GM21367 (cell line): ENCODE measurements at regions not wholly inside any gene's neighbourhood (a gene's known extent, or its start where the extent isn't known, plus 50 kb on each side); places are given as distances from the start of the nearest gene placed in this dataset.

Experiments used
- ATAC-seq: cut with Tn5 transposase; IDR thresholded peaks from one replicate; pipeline ENCODE4 v1.9.1; 2021; ENCODE audit not compliant: unreplicated experiment

DNA sequence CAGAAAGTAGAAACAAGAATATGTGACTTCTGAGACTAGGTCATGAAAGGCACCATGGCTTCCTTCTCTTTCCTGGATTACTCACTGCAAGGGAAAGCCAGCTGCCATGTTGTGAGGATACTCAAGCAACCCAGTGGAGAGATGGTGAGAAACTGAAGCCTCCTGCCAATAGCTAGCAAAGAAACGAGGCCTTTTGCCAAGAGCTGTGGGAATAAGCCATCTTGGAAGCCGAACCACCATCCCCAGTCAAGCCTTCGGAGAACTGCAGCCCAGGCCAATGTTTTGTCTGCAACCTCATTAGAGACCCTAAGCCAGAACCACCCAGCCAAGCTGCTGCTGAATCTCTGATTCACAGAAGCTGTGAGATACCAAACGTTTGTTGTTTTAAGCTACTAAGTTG is 104.7 kb upstream of the CRHR1 start:
- no peak for ATAC-seq

GRCh38 chr17:45680360-45680759 is 103.8 kb upstream of the CRHR1 start:
- ATAC-seq, result no peak

DNA sequence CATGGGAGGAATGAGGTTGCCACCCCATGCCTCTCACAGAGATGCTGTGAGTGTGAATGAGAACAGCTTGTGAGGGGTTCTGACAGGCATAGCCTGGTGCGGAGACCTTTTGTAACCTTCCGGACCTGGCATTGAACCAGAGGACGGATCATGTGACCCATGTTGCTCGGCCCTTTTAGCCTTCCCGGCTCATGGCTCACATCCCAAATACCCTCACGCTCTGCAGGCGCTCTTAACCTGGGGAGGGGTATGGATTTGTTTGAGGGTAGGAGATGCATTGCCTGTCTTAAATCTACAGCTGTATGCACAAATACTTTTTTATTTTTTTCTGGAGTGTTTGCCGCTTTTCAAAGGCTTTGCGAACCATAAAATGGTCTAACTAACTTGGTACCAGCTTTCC is 102.4 kb upstream of the CRHR1 start:
- ATAC-seq, result no peak

- no peak for ATAC-seq
Observed at GRCh38 chr17:45686250-45686649, 97.9 kb upstream of the CRHR1 start.

GRCh38 chr17:45687594-45687993 is 96.5 kb upstream of the CRHR1 start:
- no peak for ATAC-seq

DNA sequence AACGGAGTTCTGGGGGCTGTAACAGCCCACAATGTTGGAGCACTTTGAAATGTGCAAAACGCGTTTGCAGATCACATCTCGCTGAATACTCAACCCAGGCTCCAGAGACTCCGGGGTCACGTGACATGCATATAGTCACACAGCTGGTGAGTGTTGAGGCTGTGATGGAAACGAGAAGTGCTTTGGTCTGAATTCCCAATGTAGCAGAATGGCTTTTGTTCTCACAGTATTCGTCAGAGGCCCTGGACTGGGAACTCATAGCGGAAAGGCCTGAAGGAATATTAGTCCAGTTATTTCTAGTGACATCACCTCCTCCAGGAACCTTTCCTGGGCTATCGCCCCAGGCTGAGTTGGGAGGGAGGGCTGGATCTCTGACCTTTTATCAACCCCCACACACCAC is 95.8 kb upstream of the CRHR1 start:
- no peak for ATAC-seq

DNA sequence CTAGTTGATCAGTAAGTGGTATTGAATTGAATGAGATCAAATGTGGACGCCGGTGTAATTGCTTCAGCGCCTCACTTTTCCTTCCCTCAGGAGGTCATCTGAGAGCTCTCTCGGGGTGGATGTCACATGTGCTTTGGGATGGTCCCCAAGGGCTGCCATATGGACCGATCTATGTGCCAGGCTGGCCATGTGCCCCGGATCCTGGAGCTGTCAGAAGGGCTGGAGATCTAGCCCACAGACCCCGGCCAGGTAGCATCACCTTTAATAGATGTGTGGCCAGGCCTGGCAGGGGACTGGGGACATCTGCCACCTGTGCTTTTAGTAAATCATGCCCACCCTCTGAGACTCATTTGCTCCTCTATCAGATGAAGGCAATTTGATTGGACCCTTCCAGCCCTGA is 95.3 kb upstream of the CRHR1 start:
- no peak for ATAC-seq

DNA sequence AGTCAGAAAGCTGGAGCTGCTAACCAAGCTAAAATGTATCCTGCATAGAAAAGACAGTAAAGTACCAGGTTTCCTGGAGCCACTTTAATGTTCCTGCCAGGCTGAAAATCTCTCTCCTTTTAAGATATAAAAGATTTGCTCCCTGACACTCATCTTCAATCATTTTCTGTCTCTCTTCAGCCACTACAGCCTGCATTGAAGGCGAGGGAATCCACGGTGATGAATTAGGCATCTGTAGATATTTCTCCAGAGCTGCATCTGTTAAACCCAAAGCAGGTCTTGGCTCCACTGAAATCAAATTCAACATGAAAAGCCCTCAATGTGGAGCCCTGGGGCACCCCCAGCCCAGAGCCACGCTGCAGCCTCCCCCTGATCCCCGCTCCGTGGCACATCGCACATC is 94.7 kb upstream of the CRHR1 start:
- no peak for ATAC-seq

- ATAC-seq, result no peak
Observed at GRCh38 chr17:45690625-45691275, 93.4 kb upstream of the CRHR1 start.

- no peak for ATAC-seq
Observed at GRCh38 chr17:45692661-45693060, 91.5 kb upstream of the CRHR1 start.

DNA sequence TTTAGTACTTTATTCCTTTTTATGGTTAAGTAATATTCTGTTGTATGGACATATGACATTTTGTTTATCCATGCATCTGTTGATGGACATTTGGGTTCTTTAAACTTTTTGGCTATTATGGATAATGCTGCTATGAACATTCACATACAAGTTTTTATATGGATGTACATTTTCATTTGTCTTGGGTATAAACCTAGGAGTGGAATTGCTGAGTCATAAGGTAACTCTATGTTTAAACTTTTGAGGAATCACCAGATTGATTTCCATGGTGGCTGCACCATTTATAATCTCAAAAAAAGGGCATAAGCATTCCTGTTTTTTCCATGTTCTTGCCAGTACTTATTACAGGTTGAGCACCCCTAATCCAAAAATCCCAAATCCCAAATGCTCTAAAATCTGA is 90.3 kb upstream of the CRHR1 start:
- no peak for ATAC-seq

GRCh38 chr17:45696442-45696841 is 87.7 kb upstream of the CRHR1 start:
- no peak for ATAC-seq

- no peak for ATAC-seq
Observed at GRCh38 chr17:45697076-45697475, 87.0 kb upstream of the CRHR1 start.

GRCh38 chr17:45700171-45701090 is 83.7 kb upstream of the CRHR1 start:
- no peak for ATAC-seq

- ATAC-seq, result no peak
Observed at GRCh38 chr17:45702666-45703266, 81.4 kb upstream of the CRHR1 start.

GRCh38 chr17:45703348-45703747 is 80.8 kb upstream of the CRHR1 start:
- ATAC-seq, result no peak

DNA sequence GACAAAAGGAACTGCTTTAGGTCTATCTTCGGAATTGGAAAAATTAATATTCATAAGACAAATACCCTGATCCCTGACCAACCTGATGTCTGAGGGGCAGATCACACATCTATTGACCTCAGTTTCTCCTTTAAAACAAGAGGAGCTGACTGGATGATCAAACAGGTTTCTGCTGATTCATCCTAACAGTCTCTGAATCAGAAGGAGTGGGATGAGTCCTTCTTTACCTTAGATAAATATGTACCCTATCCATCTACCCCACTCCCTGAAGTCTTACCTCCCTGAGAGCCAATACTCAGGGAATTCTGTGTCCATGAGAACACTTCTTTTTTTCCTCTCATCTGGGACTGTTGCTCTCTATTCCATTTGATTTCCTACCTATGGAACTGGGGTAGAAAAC is 80.3 kb upstream of the CRHR1 start:
- no peak for ATAC-seq

DNA sequence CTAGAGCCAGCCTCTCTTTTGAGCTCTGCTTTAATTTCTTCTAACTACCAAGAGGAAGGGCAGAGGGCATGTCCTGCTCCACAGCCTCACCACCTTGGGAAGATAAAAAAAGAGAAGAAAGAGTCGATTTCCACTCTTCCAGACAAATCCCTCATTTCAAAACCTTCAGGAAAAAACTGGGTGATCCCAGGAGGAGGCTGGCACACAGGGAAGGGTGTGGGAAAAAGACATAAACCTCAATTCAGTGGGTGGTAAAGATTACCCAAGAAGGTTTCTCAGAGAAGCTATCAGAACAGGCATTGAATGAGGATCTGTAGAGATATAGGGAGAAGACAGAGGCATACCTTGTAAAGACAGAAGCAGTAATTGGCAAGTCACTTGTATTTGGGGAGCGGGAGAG is 79.9 kb upstream of the CRHR1 start:
- ATAC-seq, result no peak

DNA sequence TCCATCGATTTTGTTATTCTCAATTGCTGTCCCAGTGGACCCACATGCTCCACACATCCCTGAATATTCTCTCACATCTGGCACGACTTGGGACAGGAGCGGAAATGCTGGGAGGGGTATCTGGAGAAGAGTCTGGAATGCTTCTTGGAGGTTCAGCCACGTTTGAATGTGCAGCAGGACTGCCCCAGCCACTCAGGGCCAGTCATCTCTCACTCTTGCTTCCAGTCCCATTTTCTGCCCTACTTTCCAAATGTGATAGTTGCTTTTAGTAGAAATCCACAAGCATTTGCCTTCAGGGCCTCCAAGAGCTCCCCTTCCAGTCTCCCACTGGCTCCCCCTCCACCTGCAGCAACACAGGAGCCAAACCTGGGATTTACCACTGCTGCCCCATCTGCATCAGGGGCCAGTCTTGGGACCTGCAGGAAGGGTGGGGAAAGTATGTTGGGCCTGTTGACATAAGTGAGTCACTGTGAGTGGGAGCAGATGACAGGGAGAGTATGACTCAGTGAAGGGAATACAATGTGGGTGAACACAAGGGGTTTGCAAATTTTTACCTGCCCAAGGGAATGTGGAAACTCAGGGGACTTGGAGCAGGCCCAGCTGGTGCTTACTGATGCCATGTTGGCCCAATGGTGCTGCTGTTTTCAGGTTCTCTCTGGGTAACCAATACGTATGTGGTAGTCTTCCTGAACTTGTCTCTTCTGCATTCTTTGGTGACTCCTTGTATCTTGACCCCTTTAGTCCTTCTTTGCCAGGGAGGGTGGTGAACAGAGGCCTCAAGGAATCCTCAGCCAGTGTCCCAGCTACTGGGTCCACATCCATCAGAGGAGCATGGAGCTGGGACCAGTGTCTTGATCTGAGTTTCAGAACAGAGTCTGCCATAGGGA is 78.8 kb upstream of the CRHR1 start:
- ATAC-seq, result no peak

DNA sequence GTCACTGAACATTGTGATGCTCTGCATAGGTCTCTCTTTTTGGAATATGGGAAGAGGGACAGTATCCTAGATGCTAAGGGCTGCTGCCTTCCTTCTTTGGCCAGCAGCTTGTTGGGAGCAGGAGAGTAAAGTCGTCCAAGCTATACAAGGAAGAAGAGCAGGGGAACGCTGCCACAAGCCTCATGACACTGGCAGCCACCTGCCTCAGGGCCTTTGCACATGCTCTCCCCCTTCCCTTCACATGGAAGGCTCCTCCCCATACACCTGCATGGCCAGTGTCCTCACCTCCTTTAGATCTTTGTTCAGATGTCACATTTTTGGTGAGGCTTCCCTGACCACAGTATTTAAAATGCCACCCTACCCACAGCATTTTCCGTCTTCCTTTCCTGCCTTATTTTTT is 78.1 kb upstream of the CRHR1 start:
- ATAC-seq, result no peak

DNA sequence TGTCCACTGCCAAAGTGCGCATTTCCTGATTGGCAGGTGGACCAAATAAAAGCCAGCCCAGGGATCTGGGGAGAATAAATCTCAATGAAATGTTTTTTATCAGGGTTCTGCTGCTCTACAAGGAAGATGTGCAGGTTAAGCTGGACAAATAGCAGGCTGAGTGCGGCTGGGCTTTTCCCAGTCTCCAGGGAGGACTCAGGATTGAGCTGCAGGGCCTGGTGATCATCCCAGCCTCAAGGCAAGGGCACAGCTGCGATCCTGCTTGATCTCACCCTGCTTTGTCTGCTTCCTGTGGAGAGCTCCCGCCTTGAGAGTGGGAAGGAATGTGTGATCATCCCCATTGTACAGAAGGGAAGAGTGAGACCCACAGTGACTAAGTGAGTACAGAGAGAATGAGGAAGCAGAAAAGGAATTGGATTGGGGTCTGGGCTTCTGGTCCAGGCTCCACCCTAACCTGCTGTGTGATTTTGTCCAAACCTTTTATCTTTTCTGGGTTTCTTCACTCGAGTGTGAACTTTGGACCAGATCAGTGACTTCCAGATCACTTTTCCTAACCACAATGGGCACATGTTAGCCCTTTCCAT is 75.3 kb upstream of the CRHR1 start:
- no peak for ATAC-seq
